GM12878 (cell line): ENCODE measurements at regions not wholly inside any gene's neighbourhood (a gene's known extent, or its start where the extent isn't known, plus 50 kb on each side); places are given as distances from the start of the nearest gene placed in this dataset.

ENCODE experiments used
- CTCF ChIP-seq, 3 experiments: IDR thresholded peaks in 2 of 3; conservative IDR thresholded peaks in 1 of 3; 2 replicates each; pipeline ENCODE4 v1.5.1; 2011; ENCODE audit warnings: low read depth in 3 of 3, low read length in 3 of 3, mild to moderate bottlenecking in 3 of 3, control low read depth in 2 of 3, moderate library complexity in 2 of 3, inconsistent platforms in 1 of 3, mixed read lengths in 1 of 3; ENCODE audit not compliant: control insufficient read depth in 2 of 3, insufficient read depth in 1 of 3; ENCODE audit errors: extremely low read depth in 1 of 3
- HDAC6 ChIP-seq: fragments of 200-600 bp; sonication (generic); IDR thresholded peaks from one replicate; pipeline ENCODE4 v1.8.0; 2017; ENCODE audit warnings: antibody characterized with exemption; ENCODE audit not compliant: unreplicated experiment
- NRF1 ChIP-seq: conservative IDR thresholded peaks from 2 replicates; pipeline ENCODE4 v1.6.1; 2011; ENCODE audit warnings: mild to moderate bottlenecking, low read depth, low read length, improper control_type of control experiment
- POLR2A ChIP-seq: IDR thresholded peaks from 2 replicates; pipeline ENCODE4 v1.6.1; 2011; ENCODE audit warnings: low read depth, mild to moderate bottlenecking, low read length

DNA sequence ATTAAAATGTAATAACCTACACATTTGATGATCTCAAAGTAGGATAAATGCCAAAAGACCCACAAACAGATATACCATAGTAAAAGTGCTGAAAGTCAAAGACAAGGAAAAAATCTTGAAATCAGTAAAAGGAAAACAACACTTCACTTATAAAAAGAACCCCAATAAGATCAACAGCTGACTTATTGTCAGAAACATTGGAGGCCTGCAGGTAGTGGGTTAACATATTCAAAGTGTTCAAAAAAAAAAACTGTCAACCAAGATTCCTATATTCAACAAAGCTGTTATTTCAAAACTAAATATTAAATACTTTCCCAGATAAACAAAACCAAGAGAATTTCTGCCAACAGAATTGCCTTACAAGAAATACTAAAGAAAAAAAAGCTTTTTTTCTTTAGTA lies 347.1 kb downstream of the GUCY2F start:
- TF ChIP-seq CTCF (IDR thresholded peaks at IDR 0.05 in 2 of 3, conservative IDR thresholded peaks at IDR 0.05 in 1 of 3; ENCODE audit: control insufficient read depth in 2 of 3, extremely low read depth in 1 of 3, insufficient read depth in 1 of 3, low read depth in 3 of 3, low read length in 3 of 3), result no peak
- no peak for TF ChIP-seq NRF1
- no peak for TF ChIP-seq HDAC6
- TF ChIP-seq POLR2A, result no peak
